GM11168 (cell line): ENCODE measurements at regions not wholly inside any gene's neighbourhood (a gene's known extent, or its start where the extent isn't known, plus 50 kb on each side); places are given as distances from the start of the nearest gene placed in this dataset.
"Not testable (repeated sequence)": the region's sequence is repeated elsewhere in the genome, so short reads cannot be mapped to it uniquely, and the experiment has no call there.

Experiments
- in situ Hi-C: fragments of 300-500 bp; cut with MboI; formaldehyde crosslinking; loops from one replicate; pipeline ENCODE4 v1.12.0; 2022; ENCODE audit warnings: low sequenced_read_pairs; ENCODE audit not compliant: unreplicated experiment

GRCh38 chr10:21130683-21131442 is 233.8 kb upstream of the NEBL start:
- in situ Hi-C loops, result no loop called here

GRCh38 chr10:21130108-21130507 is 233.0 kb upstream of the NEBL start:
- in situ Hi-C loops, result no loop called here

- in situ Hi-C loops, result no loop called here
These were observed 228.5 kb upstream of the NEBL start for GRCh38 chr10:21125471-21126228.

GRCh38 chr10:21122907-21123306 is 225.8 kb upstream of the NEBL start:
- in situ Hi-C loops, result no loop called here

- in situ Hi-C loops, result not testable (repeated sequence)
These were observed 224.7 kb upstream of the NEBL start for GRCh38 chr10:21121822-21122221.

DNA sequence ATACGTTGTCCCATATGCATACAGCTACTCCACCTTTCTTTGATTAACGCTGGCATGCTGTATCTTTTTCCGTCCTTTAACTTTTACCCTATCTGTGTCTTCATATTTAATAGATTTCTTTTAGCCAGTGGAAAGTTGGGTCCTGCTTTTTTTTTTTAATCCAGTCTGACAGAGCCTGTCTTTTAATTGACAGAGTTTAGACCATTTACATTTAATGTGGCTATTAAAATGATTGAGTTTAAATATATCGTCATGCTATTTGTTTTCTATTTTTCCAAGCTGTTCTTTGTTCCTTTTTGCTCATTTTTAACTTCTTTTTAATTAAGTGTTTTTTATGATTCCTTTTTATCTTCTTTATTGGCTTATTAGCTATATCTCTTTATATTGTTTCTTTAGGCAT is 217.6 kb upstream of the NEBL start:
- in situ Hi-C loops, result no loop called here

DNA sequence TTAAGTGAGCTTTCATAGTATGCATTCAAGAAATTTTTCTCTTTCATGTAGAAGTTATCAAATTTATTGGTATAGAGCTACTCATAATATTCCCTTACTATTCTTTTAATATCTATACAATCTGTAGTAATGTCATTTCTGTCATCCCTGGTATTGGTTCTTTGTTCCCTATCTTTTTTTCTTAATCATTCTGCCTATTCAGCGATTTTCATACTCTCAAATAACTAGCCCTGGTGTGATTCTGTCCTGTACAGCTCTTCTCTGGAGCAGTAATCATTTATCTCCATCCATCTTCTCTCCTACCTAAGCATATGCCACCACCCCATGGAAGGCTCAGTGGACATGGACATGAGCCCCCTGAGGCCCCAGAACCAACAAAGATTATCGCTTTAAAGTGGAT is 213.2 kb upstream of the NEBL start:
- in situ Hi-C loops, result no loop called here

- in situ Hi-C loops, result not testable (repeated sequence)
These were observed 209.8 kb upstream of the NEBL start for GRCh38 chr10:21106931-21107330.

- in situ Hi-C loops, result not testable (repeated sequence)
These were observed 208.2 kb upstream of the NEBL start for GRCh38 chr10:21105331-21105730.

DNA sequence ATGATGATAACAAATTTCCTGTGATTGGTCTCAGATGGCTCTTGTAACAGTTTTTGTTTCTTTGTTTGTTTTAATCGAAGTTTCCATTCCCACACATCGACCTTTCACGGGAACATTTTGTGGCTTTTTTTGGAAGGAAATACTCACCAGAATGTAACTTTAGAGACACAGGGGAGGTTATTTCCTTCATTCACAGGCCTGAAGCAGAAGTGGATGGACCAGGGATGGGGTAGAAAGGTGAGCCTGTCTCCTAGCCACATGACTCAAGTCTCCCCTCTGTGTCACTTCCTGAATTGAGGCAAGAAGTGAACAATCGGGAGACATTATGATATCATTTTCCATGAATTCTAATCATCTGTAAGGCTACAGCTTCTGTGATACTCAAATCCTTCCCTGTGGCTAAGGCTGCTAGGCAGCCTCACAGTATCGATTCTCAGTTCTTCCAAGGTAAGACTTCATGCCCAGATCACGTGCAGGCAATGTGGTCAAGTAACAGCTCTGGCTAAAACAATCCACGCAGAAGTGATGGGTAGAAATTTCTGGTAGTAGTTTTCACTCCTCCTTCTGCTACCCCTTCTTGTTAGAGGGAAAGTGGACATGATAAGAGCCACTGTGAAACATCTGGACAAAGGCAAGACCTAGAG is 203.9 kb upstream of the NEBL start:
- in situ Hi-C loops, result no loop called here

GRCh38 chr10:21100190-21100589 is 203.1 kb upstream of the NEBL start:
- in situ Hi-C loops, result no loop called here

DNA sequence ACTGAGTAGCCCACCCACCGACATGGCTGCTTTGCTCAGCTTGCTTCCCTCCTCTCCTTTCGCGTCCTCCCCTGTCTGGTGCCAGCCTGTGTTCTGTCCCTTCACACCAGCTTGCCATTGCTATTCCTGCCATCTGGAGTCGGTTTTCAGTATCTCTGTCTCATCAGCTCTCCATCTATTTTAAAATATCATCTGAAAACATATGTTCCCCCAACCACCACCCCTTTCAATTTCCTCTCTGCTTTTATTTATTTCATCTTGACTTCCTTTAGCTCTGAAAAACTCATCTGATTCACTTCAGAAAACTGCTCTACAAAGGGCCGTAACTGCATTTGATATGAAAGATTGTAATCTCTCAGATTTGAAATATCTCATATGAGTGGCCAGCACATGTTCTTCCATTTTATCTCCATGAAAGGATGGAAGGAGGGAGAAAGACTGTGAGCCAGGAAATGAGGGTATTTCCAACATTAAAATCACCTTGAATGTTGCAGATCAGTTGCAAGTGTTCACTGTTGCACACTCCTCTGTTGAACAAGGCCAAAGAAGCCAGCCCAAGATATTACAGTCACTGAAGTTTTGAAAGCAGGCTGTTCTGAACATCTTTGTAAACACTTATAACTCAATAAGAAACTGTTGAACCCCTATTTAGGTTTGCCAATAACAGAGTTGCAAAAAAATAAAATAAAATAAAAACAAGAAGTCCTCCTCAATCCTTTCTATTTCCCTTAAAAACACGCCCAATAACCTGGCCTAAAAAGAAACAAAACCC is 202.4 kb upstream of the NEBL start:
- in situ Hi-C loops, result no loop called here

DNA sequence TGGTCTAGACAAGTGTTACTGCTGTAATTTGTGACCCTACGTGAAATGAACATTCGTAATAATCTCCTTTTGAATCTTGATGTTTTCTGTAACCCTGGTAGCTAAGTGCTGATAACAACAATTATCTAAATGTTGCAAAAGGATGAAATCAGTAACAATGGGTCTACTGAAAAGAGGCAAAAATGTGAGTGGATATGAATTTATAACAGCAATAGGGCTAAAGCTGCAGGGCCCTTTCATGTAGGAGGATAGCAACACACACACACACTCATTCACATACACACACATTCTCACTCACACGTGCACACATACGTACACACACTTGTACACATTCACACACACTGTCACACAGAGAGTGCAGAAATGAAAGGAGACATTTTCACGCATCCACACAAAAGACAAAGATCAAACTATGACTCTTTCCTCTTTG is 200.8 kb upstream of the NEBL start:
- in situ Hi-C loops, result no loop called here

- in situ Hi-C loops, result no loop called here
These were observed 198.5 kb upstream of the NEBL start for GRCh38 chr10:21095494-21096055.

GRCh38 chr10:21095073-21095472 is 198.0 kb upstream of the NEBL start:
- in situ Hi-C loops, result no loop called here

DNA sequence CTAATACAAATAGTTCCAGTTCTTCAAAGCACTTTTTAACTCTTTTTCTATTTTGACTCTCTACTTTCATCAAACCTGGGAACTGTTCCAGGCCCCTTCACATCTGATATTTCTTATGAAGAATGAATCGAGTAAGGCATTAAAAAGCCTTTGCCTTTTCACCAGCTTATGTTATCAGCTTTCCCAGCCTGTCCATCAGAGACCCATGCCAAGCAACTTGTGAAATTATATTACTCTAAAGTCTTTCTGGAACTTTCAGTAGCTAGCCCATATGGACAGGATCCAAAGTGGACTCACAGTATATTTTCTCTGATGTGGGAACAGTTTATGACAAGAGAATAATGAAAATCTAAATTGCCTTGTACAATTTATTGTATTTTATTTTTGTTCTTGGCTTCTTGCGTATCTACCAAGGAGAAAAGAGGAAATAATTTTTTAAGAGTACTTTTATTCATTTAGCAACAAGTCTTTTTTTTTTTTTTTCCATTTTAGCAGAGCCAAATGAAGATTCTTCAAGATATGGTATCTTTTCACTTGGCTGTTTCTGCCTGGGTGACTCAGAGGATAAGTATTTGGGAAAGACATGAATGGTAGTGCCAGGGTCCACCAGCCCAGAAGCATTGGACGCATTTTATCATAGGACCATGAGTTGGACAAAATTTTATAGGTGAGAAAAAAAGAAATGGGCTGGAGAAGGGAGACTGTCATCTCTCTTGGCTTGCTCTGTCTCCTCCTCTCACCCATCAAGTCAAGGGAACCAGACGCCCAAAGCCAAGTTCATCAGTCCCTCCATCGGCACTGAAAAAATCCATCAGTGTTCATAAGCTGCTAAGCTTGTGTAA is 195.8 kb upstream of the NEBL start:
- in situ Hi-C loops, result no loop called here

GRCh38 chr10:21090609-21091082 is 193.5 kb upstream of the NEBL start:
- in situ Hi-C loops, result no loop called here

GRCh38 chr10:21087476-21087875 is 190.4 kb upstream of the NEBL start:
- in situ Hi-C loops, result no loop called here

DNA sequence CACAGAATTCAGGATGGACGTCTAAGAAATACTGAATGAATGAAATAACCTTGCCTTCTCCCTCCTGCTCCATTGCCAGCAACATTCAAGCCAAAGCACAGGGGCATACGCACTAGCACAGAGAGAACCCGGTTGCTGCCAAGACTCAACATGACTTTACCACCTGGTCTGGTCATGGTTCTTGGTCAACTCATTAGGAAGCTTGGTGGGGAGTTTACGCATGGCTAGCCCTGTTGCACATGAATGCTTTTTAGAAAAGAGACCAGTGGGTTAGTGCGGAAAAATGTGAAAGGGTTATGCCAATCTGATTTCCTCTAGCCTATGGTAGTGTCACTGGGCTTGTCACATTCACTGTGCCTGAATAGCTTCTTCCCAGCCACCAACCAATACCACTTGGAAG is 187.6 kb upstream of the NEBL start:
- in situ Hi-C loops, result no loop called here
